Mammary epithelial cell (primary cell): ENCODE measurements at regions not wholly inside any gene's neighbourhood (a gene's known extent, or its start where the extent isn't known, plus 50 kb on each side); places are given as distances from the start of the nearest gene placed in this dataset.

Source experiments
- CTCF ChIP-seq, 2 donors: IDR thresholded peaks in 1 of 2; conservative IDR thresholded peaks in 1 of 2; 2 replicates each; pipeline ENCODE4 v1.5.1; 2011 to 2012; ENCODE audit warnings: inconsistent platforms in 2 of 2, low read length in 2 of 2, mild to moderate bottlenecking in 2 of 2, control low read depth in 1 of 2, low read depth in 1 of 2; ENCODE audit not compliant: insufficient read depth in 1 of 2; ENCODE audit errors: extremely low read depth in 1 of 2
- EZH2 ChIP-seq: IDR thresholded peaks from 2 replicates; pipeline ENCODE4 v1.6.1; 2012; ENCODE audit warnings: low read length, inconsistent platforms, borderline replicate concordance

GRCh38 chr1:189779034-189779433 is 698.6 kb downstream of the BRINP3 start:
- TF ChIP-seq CTCF (conservative IDR thresholded peaks at IDR 0.05 in 1 of 2, IDR thresholded peaks at IDR 0.05 in 1 of 2; ENCODE audit: extremely low read depth in 1 of 2, insufficient read depth in 1 of 2, low read depth in 1 of 2, low read length in 2 of 2) (no peak), EZH2 (no peak)
